Activated B cell treated with CpG ODN at 0.5 μM for 24 hours (primary cell): ENCODE measurements at regions not wholly inside any gene's neighbourhood (a gene's known extent, or its start where the extent isn't known, plus 50 kb on each side); places are given as distances from the start of the nearest gene placed in this dataset.
"Not testable (repeated sequence)": the region's sequence is repeated elsewhere in the genome, so short reads cannot be mapped to it uniquely, and the experiment has no call there.

Experiments
- ATAC-seq: fragments of 200-7000 bp; cut with Tn5 transposase; one replicate; pipeline ENCODE4 v1.10.0; 2021; ENCODE audit warnings: low read depth, mild to moderate bottlenecking, moderate library complexity
- CTCF ChIA-PET: fragments of 350-600 bp; sonication (Branson Sonifier 250); formaldehyde crosslinking; loops from one replicate; lab custom pipeline; 2021; ENCODE audit warnings: antibody characterized with exemption; lab: Charles Lee
- POLR2A ChIA-PET: fragments of 350-600 bp; sonication (Branson Sonifier 250); formaldehyde crosslinking; loops from one replicate; lab custom pipeline; 2021; ENCODE audit warnings: antibody characterized with exemption; lab: Charles Lee
- DNase-seq: peaks from one replicate; pipeline ENCODE4 v3.0.0; 2022
- H3K27ac Mint-ChIP-seq: one replicate; pipeline ENCODE4 v1.8.0; 2020; ENCODE audit warnings: mixed read lengths
- H3K27me3 Mint-ChIP-seq: one replicate; pipeline ENCODE4 v1.8.0; 2021; ENCODE audit warnings: mixed read lengths
- H3K36me3 Mint-ChIP-seq: one replicate; pipeline ENCODE4 v1.8.0; 2021; ENCODE audit warnings: low read depth, mixed read lengths
- H3K4me1 Mint-ChIP-seq: one replicate; pipeline ENCODE4 v1.8.0; 2021; ENCODE audit warnings: mixed read lengths
- H3K4me3 Mint-ChIP-seq: one replicate; pipeline ENCODE4 v1.8.0; 2020; ENCODE audit warnings: mild to moderate bottlenecking, mixed read lengths
- H3K9me3 Mint-ChIP-seq: one replicate; pipeline ENCODE4 v1.8.0; 2020; ENCODE audit warnings: mixed read lengths
- CTCF ChIP-seq: fragments of 200-600 bp; IDR thresholded peaks from one replicate; pipeline ENCODE4 v1.8.0; 2022; ENCODE audit warnings: antibody characterized with exemption, mild to moderate bottlenecking
- intact Hi-C: fragments of 100-400 bp; cut with micrococcal nuclease; formaldehyde crosslinking; loops from one replicate; pipeline ENCODE4 v1.15.1; 2024

- ChIA-PET POLR2A (no interaction called here), CTCF (no interaction called here)
- H3K27ac Mint-ChIP-seq: no peak overlapping the region
- peaks cover 11% of the 10 kb centered on the region for H3K9me3 Mint-ChIP-seq
- no peak for TF ChIP-seq CTCF
- no peaks in the 10 kb centered on the region for H3K4me1 Mint-ChIP-seq
- H3K27me3 Mint-ChIP-seq: no peaks in the 10 kb centered on the region
- ATAC-seq (no peak), DNase-seq (no peak)
- no peaks in the 10 kb centered on the region for H3K36me3 Mint-ChIP-seq
- intact Hi-C loops: no loop called here
- no peak overlapping the region for H3K4me3 Mint-ChIP-seq
Observed at GRCh38 chr15:96638793-96639192, 308.3 kb downstream of the NR2F2 start.

- no peak for ATAC-seq
Observed at GRCh38 chr15:96645796-96646195, 315.3 kb downstream of the NR2F2 start.

GRCh38 chr15:96648866-96649265 lies 318.4 kb downstream of the NR2F2 start:
- CTCF ChIA-PET: no interaction called here
- no peaks in the 10 kb centered on the region for H3K9me3 Mint-ChIP-seq
- H3K36me3 Mint-ChIP-seq: no peaks in the 10 kb centered on the region
- H3K27me3 Mint-ChIP-seq: no peaks in the 10 kb centered on the region
- ATAC-seq: no peak
- H3K4me3 Mint-ChIP-seq: no peak overlapping the region
- H3K27ac Mint-ChIP-seq: no peak overlapping the region
- no peak for TF ChIP-seq CTCF
- no peak for DNase-seq
- no peaks in the 10 kb centered on the region for H3K4me1 Mint-ChIP-seq
- POLR2A ChIA-PET: no interaction called here
- intact Hi-C loops: no loop called here

More at GRCh38 chr15:96645796-96646195, 315.3 kb downstream of the NR2F2 start:
- POLR2A ChIA-PET: no interaction called here
- H3K9me3 Mint-ChIP-seq: peaks cover 1% of the 10 kb centered on the region
- H3K4me3 Mint-ChIP-seq: no peak overlapping the region
- no peaks in the 10 kb centered on the region for H3K27me3 Mint-ChIP-seq
- no peak overlapping the region for H3K27ac Mint-ChIP-seq
- CTCF ChIA-PET: no interaction called here
- H3K36me3 Mint-ChIP-seq: no peaks in the 10 kb centered on the region
- TF ChIP-seq CTCF: no peak
- H3K4me1 Mint-ChIP-seq: no peaks in the 10 kb centered on the region
- intact Hi-C loops: no loop called here
- DNase-seq: no peak

- intact Hi-C loops: no loop called here
- Mint-ChIP-seq H3K4me1 (no peaks in the 10 kb centered on the region), H3K9me3 (peaks cover 9% of the 10 kb centered on the region), H3K4me3 (no peak overlapping the region), H3K27me3 (no peaks in the 10 kb centered on the region), H3K27ac (no peak overlapping the region), H3K36me3 (no peaks in the 10 kb centered on the region)
- DNase-seq (no peak), ATAC-seq (no peak)
- no peak for TF ChIP-seq CTCF
- CTCF ChIA-PET: no interaction called here
- POLR2A ChIA-PET: no interaction called here
Observed at GRCh38 chr15:96657096-96657495, 326.6 kb downstream of the NR2F2 start.

GRCh38 chr15:96666979-96667378 lies 336.5 kb downstream of the NR2F2 start:
- POLR2A ChIA-PET, CTCF ChIA-PET, H3K9me3 Mint-ChIP-seq, H3K27me3 Mint-ChIP-seq, H3K4me1 Mint-ChIP-seq, ATAC-seq, H3K36me3 Mint-ChIP-seq, DNase-seq, H3K27ac Mint-ChIP-seq, H3K4me3 Mint-ChIP-seq, intact Hi-C loops: not testable (repeated sequence)

- H3K9me3 Mint-ChIP-seq: no peaks in the 10 kb centered on the region
- no peak for ATAC-seq
- intact Hi-C loops: no loop called here
- TF ChIP-seq CTCF: no peak
- no peak overlapping the region for H3K27ac Mint-ChIP-seq
- POLR2A ChIA-PET: no interaction called here
- no peaks in the 10 kb centered on the region for H3K4me1 Mint-ChIP-seq
- H3K36me3 Mint-ChIP-seq: no peaks in the 10 kb centered on the region
- no peak for DNase-seq
- no peak overlapping the region for H3K4me3 Mint-ChIP-seq
- no peaks in the 10 kb centered on the region for H3K27me3 Mint-ChIP-seq
- CTCF ChIA-PET: no interaction called here
Observed at GRCh38 chr15:96670389-96670788, 339.9 kb downstream of the NR2F2 start.
